ENCODE measurements at regions not wholly inside any gene's neighbourhood (a gene's known extent, or its start where the extent isn't known, plus 50 kb on each side); places are given as distances from the start of the nearest gene placed in this dataset.

- TF ChIP-seq CTCF (IDR thresholded peaks at IDR 0.05; ENCODE audit: low read depth, low read length, missing input control) (no peak), RAD21 (IDR thresholded peaks at IDR 0.05) (no peak), ZBTB33 (IDR thresholded peaks at IDR 0.05) (no peak), REST (IDR thresholded peaks at IDR 0.05) (no peak), MAX (IDR thresholded peaks at IDR 0.05) (no peak), NR2F2 (IDR thresholded peaks at IDR 0.05) (no peak), SP1 (IDR thresholded peaks at IDR 0.05) (no peak), TAF1 (conservative IDR thresholded peaks at IDR 0.05) (no peak), FOXA1 (IDR thresholded peaks at IDR 0.05) (no peak), HNF4A (conservative IDR thresholded peaks at IDR 0.05) (no peak)
These were observed 262.9 kb downstream of the AGTPBP1 start for GRCh38 chr9:85478847-85479246.
